Heart left ventricle (tissue), 13 donors: ENCODE measurements at regions not wholly inside any gene's neighbourhood (a gene's known extent, or its start where the extent isn't known, plus 50 kb on each side); places are given as distances from the start of the nearest gene placed in this dataset.

Source experiments
- CTCF ChIP-seq, 12 donors: fragments of 200-600 bp; sonication (generic) in 4 of 12; IDR thresholded peaks; one replicate each; pipeline versions ENCODE4 v1.5.0 to v1.8.0; 2018 to 2022; ENCODE audit warnings: antibody characterized with exemption in 12 of 12, mild to moderate bottlenecking in 5 of 12
- POLR2A ChIP-seq, 2 donors: fragments of 450-650 bp; IDR thresholded peaks; one replicate each; pipeline ENCODE4 v1.6.1; 2017; ENCODE audit warnings: antibody characterized with exemption in 2 of 2, mild to moderate bottlenecking in 2 of 2, moderate library complexity in 2 of 2
- donor health status: ischemic (EF 13 %, LVEDD 7.1; RV severe dilation, severe dysfunction).
- donor health status: DM: no; HTN: yes; CAD: no.
- donor health status: DM: no; HTN: no; CAD: no.
- donor health status: ischemic (EF 25% LVEDD 6.9; RV normal size, moderate dysfunction).
- donor health status: ischemic (EF 25% LVEDD 5.7; RV mildly dilated, moderate dysfunction).
- donor health status: ischemic (EF 35%, LVEDD 5.7; RV mildly dilated, moderate dysfunction).
- donor health status: nonischemic (EF 11% LVEDD 7.7; RV severe dilation, severe dysfunction).
- donor health status: DM: yes; HTN: yes; CAD: no.
- donor health status: PGD.
- donor health status: ischemic (EF 29% LVEDD 5.4; RV normal size, mild dysfunction).
- donor health status: nonischemic (EF 23%, LVEDD 6.1; RV moderate dilation, normal function).

- TF ChIP-seq CTCF (IDR thresholded peaks at IDR 0.05), result no peak
- TF ChIP-seq POLR2A (IDR thresholded peaks at IDR 0.05), result no peak
Measured at GRCh38 chr3:135756106-135756668, 209.3 kb upstream of the PPP2R3A start.
